ENCODE measurements at regions not wholly inside any gene's neighbourhood (a gene's known extent, or its start where the extent isn't known, plus 50 kb on each side); places are given as distances from the start of the nearest gene placed in this dataset.

- no peak for TF ChIP-seq POLR2A (IDR thresholded peaks at IDR 0.05; ENCODE audit: low read length)
- no peak for TF ChIP-seq GATA1 (IDR thresholded peaks at IDR 0.05; ENCODE audit: low read depth, low read length)
These were observed 138.1 kb downstream of the TWIST2 start for GRCh38 chr2:238985931-238986446.
